ENCODE measurements at regions not wholly inside any gene's neighbourhood (a gene's known extent, or its start where the extent isn't known, plus 50 kb on each side); places are given as distances from the start of the nearest gene placed in this dataset.

GRCh38 chr7:22632674-22633073 lies 94.3 kb upstream of the IL6 start:
- peaks cover 6 to 17% of the 10 kb centered on the region in 2 donors for H3K27me3 Mint-ChIP-seq
- no peaks in the 10 kb centered on the region for H3K36me3 Mint-ChIP-seq
- no peak overlapping the region for H3K27ac Mint-ChIP-seq
- H3K9me3 ChIP-seq = no peaks in the 10 kb centered on the region
- no peaks in the 10 kb centered on the region for H3K4me1 ChIP-seq (ENCODE audit: control insufficient read depth in 1 of 2, extremely low read depth in 1 of 2, insufficient read depth in 2 of 2, low read length in 2 of 2)
- no peak for ATAC-seq (replicated peaks in 1 of 4)
- no CpG with 5 or more reads among the region's 2 CpGs for WGBS (ENCODE audit: insufficient coverage)
- H3K36me3 ChIP-seq (ENCODE audit: control insufficient read depth in 2 of 2, extremely low read depth in 1 of 2, insufficient read depth in 1 of 2, low read length in 1 of 2) = no peaks in the 10 kb centered on the region
- H3K4me3 Mint-ChIP-seq = no peak overlapping the region
- H3K27ac ChIP-seq (ENCODE audit: low read length) = no peak overlapping the region
- no peaks in the 10 kb centered on the region for H3K27me3 ChIP-seq (replicated peaks in 1 of 2; ENCODE audit: control insufficient read depth in 2 of 2, extremely low read depth in 1 of 2, insufficient read depth in 2 of 2, low read length in 1 of 2)
- H3K9me3 Mint-ChIP-seq = no peaks in the 10 kb centered on the region
- no peaks in the 10 kb centered on the region for H3K4me1 Mint-ChIP-seq
- no peak for DNase-seq
- POLR2A ChIA-PET = no interaction called here
- CTCF ChIA-PET = no interaction called here
- no peak overlapping the region for H3K4me3 ChIP-seq (ENCODE audit: control insufficient read depth in 1 of 2, extremely low read depth in 1 of 2, low read length in 1 of 2)

- no CpG with 5 or more reads among the region's 2 CpGs for WGBS (ENCODE audit: insufficient coverage)
- no peaks in the 10 kb centered on the region for H3K36me3 Mint-ChIP-seq
- Histone ChIP-seq H3K4me3 (ENCODE audit: control insufficient read depth in 1 of 2, extremely low read depth in 1 of 2, low read length in 1 of 2) (no peak overlapping the region), H3K4me1 (ENCODE audit: control insufficient read depth in 1 of 2, extremely low read depth in 1 of 2, insufficient read depth in 2 of 2, low read length in 2 of 2) (no peaks in the 10 kb centered on the region), H3K36me3 (ENCODE audit: control insufficient read depth in 2 of 2, extremely low read depth in 1 of 2, insufficient read depth in 1 of 2, low read length in 1 of 2) (no peaks in the 10 kb centered on the region), H3K27ac (ENCODE audit: low read length) (no peak overlapping the region), H3K27me3 (replicated peaks in 1 of 2; ENCODE audit: control insufficient read depth in 2 of 2, extremely low read depth in 1 of 2, insufficient read depth in 2 of 2, low read length in 1 of 2) (no peaks in the 10 kb centered on the region), H3K9me3 (no peaks in the 10 kb centered on the region)
- ChIA-PET CTCF (no interaction called here), POLR2A (interaction anchor here in 1 of 2 donors (0.6 kb wide), 1 partner anchor 24 kb away, joined by 4 read pairs; no protein-coding TSS in a partner anchor)
- H3K9me3 Mint-ChIP-seq = no peaks in the 10 kb centered on the region
- ATAC-seq (replicated peaks in 1 of 4) (no peak), DNase-seq (no peak)
- H3K27me3 Mint-ChIP-seq = peaks cover 6 to 17% of the 10 kb centered on the region in 2 donors
- no peak overlapping the region for H3K4me3 Mint-ChIP-seq
- no peaks in the 10 kb centered on the region for H3K4me1 Mint-ChIP-seq
- H3K27ac Mint-ChIP-seq = no peak overlapping the region
Observed at GRCh38 chr7:22631730-22632129, 95.3 kb upstream of the IL6 start.

- H3K27ac Mint-ChIP-seq = no peak overlapping the region
- no peaks in the 10 kb centered on the region for H3K9me3 ChIP-seq
- H3K9me3 Mint-ChIP-seq = no peaks in the 10 kb centered on the region
- no peaks in the 10 kb centered on the region for H3K36me3 Mint-ChIP-seq
- no peak for ATAC-seq (replicated peaks in 1 of 4)
- H3K27ac ChIP-seq (ENCODE audit: low read length) = no peak overlapping the region
- ChIA-PET POLR2A (no interaction called here), CTCF (no interaction called here)
- WGBS (ENCODE audit: insufficient coverage) = 85% methylated on average over 5 of the region's 7 CpGs
- no peaks in the 10 kb centered on the region for H3K27me3 ChIP-seq (replicated peaks in 1 of 2; ENCODE audit: control insufficient read depth in 2 of 2, extremely low read depth in 1 of 2, insufficient read depth in 2 of 2, low read length in 1 of 2)
- no peaks in the 10 kb centered on the region for H3K4me1 ChIP-seq (ENCODE audit: control insufficient read depth in 1 of 2, extremely low read depth in 1 of 2, insufficient read depth in 2 of 2, low read length in 2 of 2)
- H3K4me3 Mint-ChIP-seq = no peak overlapping the region
- no peaks in the 10 kb centered on the region for H3K36me3 ChIP-seq (ENCODE audit: control insufficient read depth in 2 of 2, extremely low read depth in 1 of 2, insufficient read depth in 1 of 2, low read length in 1 of 2)
- H3K4me1 Mint-ChIP-seq = no peaks in the 10 kb centered on the region
- no peak overlapping the region for H3K4me3 ChIP-seq (ENCODE audit: control insufficient read depth in 1 of 2, extremely low read depth in 1 of 2, low read length in 1 of 2)
- DNase-seq = no peak
- H3K27me3 Mint-ChIP-seq = peaks cover 9 to 22% of the 10 kb centered on the region in 2 donors
Observed at GRCh38 chr7:22630069-22630468, 96.9 kb upstream of the IL6 start.

- Mint-ChIP-seq H3K27me3 (peaks cover 6 to 17% of the 10 kb centered on the region in 2 donors), H3K36me3 (no peaks in the 10 kb centered on the region), H3K4me3 (no peak overlapping the region), H3K9me3 (no peaks in the 10 kb centered on the region), H3K27ac (no peak overlapping the region), H3K4me1 (no peaks in the 10 kb centered on the region)
- CTCF ChIA-PET = no interaction called here
- H3K9me3 ChIP-seq = no peaks in the 10 kb centered on the region
- H3K27ac ChIP-seq (ENCODE audit: low read length) = no peak overlapping the region
- POLR2A ChIA-PET = no interaction called here
- H3K4me3 ChIP-seq (ENCODE audit: control insufficient read depth in 1 of 2, extremely low read depth in 1 of 2, low read length in 1 of 2) = no peak overlapping the region
- DNase-seq (no peak), ATAC-seq (replicated peaks in 1 of 4) (no peak)
- no peaks in the 10 kb centered on the region for H3K4me1 ChIP-seq (ENCODE audit: control insufficient read depth in 1 of 2, extremely low read depth in 1 of 2, insufficient read depth in 2 of 2, low read length in 2 of 2)
- no peaks in the 10 kb centered on the region for H3K36me3 ChIP-seq (ENCODE audit: control insufficient read depth in 2 of 2, extremely low read depth in 1 of 2, insufficient read depth in 1 of 2, low read length in 1 of 2)
- no peaks in the 10 kb centered on the region for H3K27me3 ChIP-seq (replicated peaks in 1 of 2; ENCODE audit: control insufficient read depth in 2 of 2, extremely low read depth in 1 of 2, insufficient read depth in 2 of 2, low read length in 1 of 2)
Observed at GRCh38 chr7:22629056-22629455, 97.9 kb upstream of the IL6 start.

GRCh38 chr7:22628112-22628511 lies 98.9 kb upstream of the IL6 start:
- CTCF ChIA-PET = no interaction called here
- POLR2A ChIA-PET = no interaction called here

GRCh38 chr7:22627136-22627535 lies 99.9 kb upstream of the IL6 start:
- ChIA-PET POLR2A (no interaction called here), CTCF (no interaction called here)
- no CpG with 5 or more reads among the region's 2 CpGs for WGBS (ENCODE audit: insufficient coverage)
- Histone ChIP-seq H3K9me3 (no peaks in the 10 kb centered on the region), H3K27me3 (replicated peaks in 1 of 2; ENCODE audit: control insufficient read depth in 2 of 2, extremely low read depth in 1 of 2, insufficient read depth in 2 of 2, low read length in 1 of 2) (no peaks in the 10 kb centered on the region), H3K4me3 (ENCODE audit: control insufficient read depth in 1 of 2, extremely low read depth in 1 of 2, low read length in 1 of 2) (no peak overlapping the region), H3K27ac (ENCODE audit: low read length) (no peak overlapping the region), H3K4me1 (ENCODE audit: control insufficient read depth in 1 of 2, extremely low read depth in 1 of 2, insufficient read depth in 2 of 2, low read length in 2 of 2) (no peaks in the 10 kb centered on the region), H3K36me3 (ENCODE audit: control insufficient read depth in 2 of 2, extremely low read depth in 1 of 2, insufficient read depth in 1 of 2, low read length in 1 of 2) (no peaks in the 10 kb centered on the region)
- H3K9me3 Mint-ChIP-seq = no peaks in the 10 kb centered on the region
- H3K4me1 Mint-ChIP-seq = no peaks in the 10 kb centered on the region
- no peak overlapping the region for H3K4me3 Mint-ChIP-seq
- H3K27ac Mint-ChIP-seq = no peak overlapping the region
- H3K36me3 Mint-ChIP-seq = no peaks in the 10 kb centered on the region
- H3K27me3 Mint-ChIP-seq = peaks cover 6 to 12% of the 10 kb centered on the region in 2 donors
- no peak for DNase-seq
- no peak for ATAC-seq (replicated peaks in 1 of 4)

More at GRCh38 chr7:22628112-22628511, 98.9 kb upstream of the IL6 start:
- Mint-ChIP-seq H3K9me3 (no peaks in the 10 kb centered on the region), H3K27ac (no peak overlapping the region), H3K4me3 (no peak overlapping the region), H3K36me3 (no peaks in the 10 kb centered on the region), H3K27me3 (peaks cover 6 to 16% of the 10 kb centered on the region in 2 donors), H3K4me1 (no peaks in the 10 kb centered on the region)
- Histone ChIP-seq H3K9me3 (no peaks in the 10 kb centered on the region), H3K27me3 (replicated peaks in 1 of 2; ENCODE audit: control insufficient read depth in 2 of 2, extremely low read depth in 1 of 2, insufficient read depth in 2 of 2, low read length in 1 of 2) (no peaks in the 10 kb centered on the region), H3K4me1 (ENCODE audit: control insufficient read depth in 1 of 2, extremely low read depth in 1 of 2, insufficient read depth in 2 of 2, low read length in 2 of 2) (no peaks in the 10 kb centered on the region), H3K27ac (ENCODE audit: low read length) (no peak overlapping the region), H3K4me3 (ENCODE audit: control insufficient read depth in 1 of 2, extremely low read depth in 1 of 2, low read length in 1 of 2) (no peak overlapping the region), H3K36me3 (ENCODE audit: control insufficient read depth in 2 of 2, extremely low read depth in 1 of 2, insufficient read depth in 1 of 2, low read length in 1 of 2) (no peaks in the 10 kb centered on the region)
- no peak for DNase-seq
- no CpG with 5 or more reads among the region's 1 CpG for WGBS (ENCODE audit: insufficient coverage)
- no peak for ATAC-seq (replicated peaks in 1 of 4)

GRCh38 chr7:22625251-22625650 lies 101.7 kb upstream of the IL6 start:
- Histone ChIP-seq H3K27ac (ENCODE audit: low read length) (no peak overlapping the region), H3K36me3 (ENCODE audit: control insufficient read depth in 2 of 2, extremely low read depth in 1 of 2, insufficient read depth in 1 of 2, low read length in 1 of 2) (no peaks in the 10 kb centered on the region), H3K9me3 (no peaks in the 10 kb centered on the region), H3K4me1 (ENCODE audit: control insufficient read depth in 1 of 2, extremely low read depth in 1 of 2, insufficient read depth in 2 of 2, low read length in 2 of 2) (no peaks in the 10 kb centered on the region), H3K27me3 (replicated peaks in 1 of 2; ENCODE audit: control insufficient read depth in 2 of 2, extremely low read depth in 1 of 2, insufficient read depth in 2 of 2, low read length in 1 of 2) (no peaks in the 10 kb centered on the region), H3K4me3 (ENCODE audit: control insufficient read depth in 1 of 2, extremely low read depth in 1 of 2, low read length in 1 of 2) (no peak overlapping the region)
- Mint-ChIP-seq H3K4me1 (no peaks in the 10 kb centered on the region), H3K9me3 (no peaks in the 10 kb centered on the region), H3K36me3 (no peaks in the 10 kb centered on the region), H3K4me3 (no peak overlapping the region), H3K27ac (no peak overlapping the region), H3K27me3 (peaks cover 5 to 12% of the 10 kb centered on the region in 2 donors)
- no peak for ATAC-seq (replicated peaks in 1 of 4)
- CTCF ChIA-PET = interaction anchor here in 1 of 2 donors (0.6 kb wide), 1 partner anchor 222 kb away, joined by 5 read pairs; no protein-coding TSS in a partner anchor
- no CpG with 5 or more reads among the region's 1 CpG for WGBS (ENCODE audit: insufficient coverage)
- no peak for DNase-seq
- POLR2A ChIA-PET = interaction anchor here (0.6 kb wide), 2 partner anchors 75 to 444 kb away, joined by 9 to 11 read pairs; no protein-coding TSS in a partner anchor
